Trophoblast cell (in vitro differentiated cells and primary cell): ENCODE measurements at regions not wholly inside any gene's neighbourhood (a gene's known extent, or its start where the extent isn't known, plus 50 kb on each side); places are given as distances from the start of the nearest gene placed in this dataset.

Experiments
- DNase-seq, 2 donors: peaks; one replicate each; pipeline ENCODE4 v3.0.0-alpha.2; 2016
- H2AFZ ChIP-seq: 2 replicates; pipeline ENCODE4 v1.6.1; 2013; ENCODE audit warnings: low read length, moderate library complexity, mild to moderate bottlenecking; ENCODE audit not compliant: insufficient read depth, poor library complexity
- H2AK5ac ChIP-seq: 2 replicates; pipeline ENCODE4 v1.6.1; 2013; ENCODE audit warnings: mild to moderate bottlenecking, low read length
- H2BK120ac ChIP-seq: 2 replicates; pipeline ENCODE4 v1.6.1; 2013; ENCODE audit warnings: low read length, mild to moderate bottlenecking, moderate library complexity; ENCODE audit not compliant: insufficient read depth, poor library complexity
- H2BK12ac ChIP-seq: 2 replicates; pipeline ENCODE4 v1.6.1; 2013; ENCODE audit warnings: mild to moderate bottlenecking, low read length, moderate library complexity
- H2BK5ac ChIP-seq: 2 replicates; pipeline ENCODE4 v1.6.1; 2013; ENCODE audit warnings: low read length, low read depth, moderate library complexity, mild to moderate bottlenecking; ENCODE audit not compliant: poor library complexity
- H3K14ac ChIP-seq: 2 replicates; pipeline ENCODE4 v1.6.1; 2013; ENCODE audit warnings: mild to moderate bottlenecking, low read length
- H3K18ac ChIP-seq: 2 replicates; pipeline ENCODE4 v1.6.1; 2013; ENCODE audit warnings: mild to moderate bottlenecking, low read length
- H3K23ac ChIP-seq: 2 replicates; pipeline ENCODE4 v1.6.1; 2013; ENCODE audit warnings: low read length
- H3K27ac ChIP-seq: 2 replicates; pipeline ENCODE4 v1.5.1; 2013; ENCODE audit warnings: low read depth, mild to moderate bottlenecking, inconsistent platforms, low read length, moderate library complexity
- H3K27me3 ChIP-seq: 2 replicates; pipeline ENCODE4 v1.6.1; 2013; ENCODE audit warnings: inconsistent platforms, mild to moderate bottlenecking, low read length, moderate library complexity; ENCODE audit not compliant: insufficient read depth
- H3K36me3 ChIP-seq, 2 experiments: 1 replicate in 1 of 2; 2 replicates in 1 of 2; pipeline ENCODE4 v1.6.1; 2013; ENCODE audit warnings: low read length in 2 of 2, mild to moderate bottlenecking in 2 of 2, moderate library complexity in 1 of 2; ENCODE audit not compliant: insufficient read depth in 2 of 2, control insufficient read depth in 1 of 2
- H3K4ac ChIP-seq: 2 replicates; pipeline ENCODE4 v1.6.1; 2013; ENCODE audit warnings: low read depth, mild to moderate bottlenecking, low read length, moderate library complexity
- H3K4me1 ChIP-seq, 2 experiments: 1 replicate in 1 of 2; 2 replicates in 1 of 2; pipeline ENCODE4 v1.6.1; 2013; ENCODE audit warnings: low read length in 2 of 2, mild to moderate bottlenecking in 2 of 2, moderate library complexity in 1 of 2; ENCODE audit not compliant: insufficient read depth in 2 of 2, control insufficient read depth in 1 of 2
- H3K4me2 ChIP-seq: 2 replicates; pipeline ENCODE4 v1.6.1; 2013; ENCODE audit warnings: inconsistent platforms, mild to moderate bottlenecking, low read length, moderate library complexity
- H3K4me3 ChIP-seq: 2 replicates; pipeline ENCODE4 v1.5.1; 2013; ENCODE audit warnings: mild to moderate bottlenecking, low read depth, low read length, inconsistent platforms
- H3K79me1 ChIP-seq: one replicate; pipeline ENCODE4 v1.6.1; 2013; ENCODE audit warnings: low read length
- H3K79me2 ChIP-seq: 2 replicates; pipeline ENCODE4 v1.6.1; 2013; ENCODE audit warnings: low read length, mild to moderate bottlenecking; ENCODE audit not compliant: control insufficient read depth, insufficient read depth, poor library complexity
- H3K9ac ChIP-seq: 2 replicates; pipeline ENCODE4 v1.6.1; 2013; ENCODE audit warnings: mild to moderate bottlenecking, low read length
- H3K9me3 ChIP-seq: 2 replicates; pipeline ENCODE4 v1.6.1; 2013; ENCODE audit warnings: low read depth, mild to moderate bottlenecking, control low read depth, inconsistent platforms, low read length; ENCODE audit not compliant: insufficient read depth
- H4K12ac ChIP-seq: 2 replicates; pipeline ENCODE4 v1.6.1; 2013; ENCODE audit warnings: low read depth, mild to moderate bottlenecking, low read length, moderate library complexity
- H4K8ac ChIP-seq: 2 replicates; pipeline ENCODE4 v1.6.1; 2013; ENCODE audit warnings: low read depth, mild to moderate bottlenecking, low read length, moderate library complexity
- H4K91ac ChIP-seq: one replicate; pipeline ENCODE4 v1.6.1; 2013; ENCODE audit warnings: low read depth, mild to moderate bottlenecking, low read length, moderate library complexity
- WGBS: extraction: QIAGEN DNeasy Blood & Tissue Kit; methylation state at CpG from one replicate; pipeline ENCODE4 v1.1.7; 2013; ENCODE audit warnings: missing lambda C conversion rate; ENCODE audit not compliant: insufficient read length, insufficient coverage; ENCODE audit errors: extremely low coverage; 5-methylcytosine and 5-hydroxymethylcytosine counted together

GRCh38 chr17:77346765-77347164 lies 206.0 kb downstream of the SEC14L1 start:
- no peak overlapping the region for H2BK5ac ChIP-seq
- H3K27ac ChIP-seq = no peak overlapping the region
- H3K4me1 ChIP-seq = no peaks in the 10 kb centered on the region
- no peak overlapping the region for H3K14ac ChIP-seq
- H3K27me3 ChIP-seq = no peaks in the 10 kb centered on the region
- H4K91ac ChIP-seq = no peak overlapping the region
- no peak overlapping the region for H4K8ac ChIP-seq
- H3K36me3 ChIP-seq = no peaks in the 10 kb centered on the region
- H3K79me2 ChIP-seq = no peaks in the 10 kb centered on the region
- no peak overlapping the region for H3K18ac ChIP-seq
- no peaks in the 10 kb centered on the region for H3K9me3 ChIP-seq
- no peak overlapping the region for H4K12ac ChIP-seq
- no peak overlapping the region for H3K23ac ChIP-seq
- no peak overlapping the region for H3K4me3 ChIP-seq
- H2AFZ ChIP-seq = no peak overlapping the region
- no peak overlapping the region for H3K4me2 ChIP-seq
- H3K79me1 ChIP-seq = no peaks in the 10 kb centered on the region
- WGBS = no CpG with 5 or more reads among the region's 3 CpGs
- DNase-seq = no peak
- no peak overlapping the region for H2AK5ac ChIP-seq
- H3K4ac ChIP-seq = no peak overlapping the region
- no peak overlapping the region for H2BK120ac ChIP-seq
- no peak overlapping the region for H3K9ac ChIP-seq
- H2BK12ac ChIP-seq = no peak overlapping the region

- Histone ChIP-seq H3K79me2 (no peaks in the 10 kb centered on the region), H3K14ac (no peak overlapping the region), H3K9ac (no peak overlapping the region), H3K4me2 (no peak overlapping the region), H4K91ac (no peak overlapping the region), H3K23ac (no peak overlapping the region), H3K27me3 (no peaks in the 10 kb centered on the region), H3K4ac (no peak overlapping the region), H3K36me3 (no peaks in the 10 kb centered on the region), H3K27ac (no peak overlapping the region), H4K8ac (no peak overlapping the region), H3K9me3 (no peaks in the 10 kb centered on the region), H3K4me3 (no peak overlapping the region), H4K12ac (no peak overlapping the region), H3K79me1 (no peaks in the 10 kb centered on the region), H3K4me1 (no peaks in the 10 kb centered on the region), H3K18ac (no peak overlapping the region), H2AFZ (no peak overlapping the region), H2BK12ac (no peak overlapping the region), H2BK120ac (no peak overlapping the region), H2AK5ac (no peak overlapping the region), H2BK5ac (no peak overlapping the region)
- WGBS = no CpG with 5 or more reads among the region's 4 CpGs
- DNase-seq = no peak
Measured at GRCh38 chr17:77347544-77347943, 206.8 kb downstream of the SEC14L1 start.

- Histone ChIP-seq H3K4me2 (no peak overlapping the region), H2BK12ac (no peak overlapping the region), H2BK5ac (no peak overlapping the region), H3K79me2 (no peaks in the 10 kb centered on the region), H4K91ac (no peak overlapping the region), H3K9ac (no peak overlapping the region), H3K9me3 (peaks cover 2% of the 10 kb centered on the region), H3K23ac (no peak overlapping the region), H3K4me1 (no peaks in the 10 kb centered on the region), H3K4me3 (no peak overlapping the region), H3K14ac (no peak overlapping the region), H3K27me3 (no peaks in the 10 kb centered on the region), H2BK120ac (no peak overlapping the region), H3K27ac (no peak overlapping the region), H3K36me3 (no peaks in the 10 kb centered on the region), H2AFZ (no peak overlapping the region), H4K12ac (no peak overlapping the region), H3K18ac (no peak overlapping the region), H3K4ac (no peak overlapping the region), H3K79me1 (no peaks in the 10 kb centered on the region), H4K8ac (no peak overlapping the region), H2AK5ac (no peak overlapping the region)
- no peak for DNase-seq
- no CpG with 5 or more reads among the region's 12 CpGs for WGBS
Measured at GRCh38 chr17:77349976-77350830, 209.4 kb downstream of the SEC14L1 start.

GRCh38 chr17:77352441-77352840 lies 211.7 kb downstream of the SEC14L1 start:
- Histone ChIP-seq H3K4me1 (no peaks in the 10 kb centered on the region), H2BK12ac (no peak overlapping the region), H3K4ac (no peak overlapping the region), H3K79me2 (no peaks in the 10 kb centered on the region), H3K27ac (no peak overlapping the region), H3K9me3 (peaks cover 3% of the 10 kb centered on the region), H2AK5ac (no peak overlapping the region), H3K27me3 (no peaks in the 10 kb centered on the region), H3K79me1 (no peaks in the 10 kb centered on the region), H3K36me3 (no peaks in the 10 kb centered on the region), H3K4me3 (no peak overlapping the region), H3K4me2 (no peak overlapping the region), H4K8ac (no peak overlapping the region), H3K23ac (no peak overlapping the region), H4K12ac (no peak overlapping the region), H3K18ac (no peak overlapping the region), H4K91ac (no peak overlapping the region), H2BK120ac (no peak overlapping the region), H2AFZ (no peak overlapping the region), H3K14ac (no peak overlapping the region), H3K9ac (no peak overlapping the region), H2BK5ac (no peak overlapping the region)
- DNase-seq = no peak
- WGBS = no CpG with 5 or more reads among the region's 10 CpGs
